ENCODE measurements at regions not wholly inside any gene's neighbourhood (a gene's known extent, or its start where the extent isn't known, plus 50 kb on each side); places are given as distances from the start of the nearest gene placed in this dataset.
A peak's percentile ranks its signal among the peaks of the same experiment; 100 is the strongest.

GRCh38 chr17:77279448-77280303, 138.9 kb downstream of the SEC14L1 start (continued):
- TF ChIP-seq RARG (CRISPR knock-in tag; IDR thresholded peaks at IDR 0.05; ENCODE audit: low read depth) (no peak), ATRX (CRISPR knock-in tag; IDR thresholded peaks at IDR 0.05; ENCODE audit: borderline replicate concordance) (no peak), ZNF383 (CRISPR knock-in tag; IDR thresholded peaks at IDR 0.05; ENCODE audit: borderline replicate concordance) (0 out of 2 replicates have a peak, but pooled peaks have one; percentile 4), RBFOX2 (IDR thresholded peaks at IDR 0.05; ENCODE audit: low read depth, low read length) (peak; percentile 43; the same call in 1 of the 2 replicates), SOX6 (IDR thresholded peaks at IDR 0.05) (no peak), SOX6 (CRISPR knock-in tag; IDR thresholded peaks at IDR 0.05) (peak; percentile 62), SNAPC5 (CRISPR knock-in tag; IDR thresholded peaks at IDR 0.05; ENCODE audit: borderline replicate concordance) (no peak), ZNF598 (CRISPR knock-in tag; IDR thresholded peaks at IDR 0.05; ENCODE audit: borderline replicate concordance) (peak; percentile 78; the same call in 1 of the 2 replicates), ZNF816 (CRISPR knock-in tag; IDR thresholded peaks at IDR 0.05; ENCODE audit: borderline replicate concordance) (no peak; the same call in 1 of the 2 replicates), SMAD3 (CRISPR knock-in tag; IDR thresholded peaks at IDR 0.05) (no peak; the same call in 1 of the 2 replicates), ZNF234 (CRISPR knock-in tag; conservative IDR thresholded peaks at IDR 0.05) (no peak), HOXA3 (CRISPR knock-in tag; IDR thresholded peaks at IDR 0.05) (peak; percentile 75), IKZF4 (CRISPR knock-in tag; IDR thresholded peaks at IDR 0.05; ENCODE audit: borderline replicate concordance, low read depth, not compliant biosample characterization) (peak; percentile 56), MIER3 (CRISPR knock-in tag; IDR thresholded peaks at IDR 0.05; ENCODE audit: borderline replicate concordance) (peak; percentile 86; the same call in 1 of the 2 replicates), ZNF264 (CRISPR knock-in tag; IDR thresholded peaks at IDR 0.05) (0 out of 2 replicates have a peak, but pooled peaks have one; percentile 63)
- TF ChIP-seq, protein P1, sequence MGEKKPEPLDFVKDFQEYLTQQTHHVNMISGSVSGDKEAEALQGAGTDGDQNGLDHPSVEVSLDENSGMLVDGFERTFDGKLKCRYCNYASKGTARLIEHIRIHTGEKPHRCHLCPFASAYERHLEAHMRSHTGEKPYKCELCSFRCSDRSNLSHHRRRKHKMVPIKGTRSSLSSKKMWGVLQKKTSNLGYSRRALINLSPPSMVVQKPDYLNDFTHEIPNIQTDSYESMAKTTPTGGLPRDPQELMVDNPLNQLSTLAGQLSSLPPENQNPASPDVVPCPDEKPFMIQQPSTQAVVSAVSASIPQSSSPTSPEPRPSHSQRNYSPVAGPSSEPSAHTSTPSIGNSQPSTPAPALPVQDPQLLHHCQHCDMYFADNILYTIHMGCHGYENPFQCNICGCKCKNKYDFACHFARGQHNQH (CRISPR knock-in tag; IDR thresholded peaks at IDR 0.05), result peak; percentile 92
- TF ChIP-seq, protein P2, sequence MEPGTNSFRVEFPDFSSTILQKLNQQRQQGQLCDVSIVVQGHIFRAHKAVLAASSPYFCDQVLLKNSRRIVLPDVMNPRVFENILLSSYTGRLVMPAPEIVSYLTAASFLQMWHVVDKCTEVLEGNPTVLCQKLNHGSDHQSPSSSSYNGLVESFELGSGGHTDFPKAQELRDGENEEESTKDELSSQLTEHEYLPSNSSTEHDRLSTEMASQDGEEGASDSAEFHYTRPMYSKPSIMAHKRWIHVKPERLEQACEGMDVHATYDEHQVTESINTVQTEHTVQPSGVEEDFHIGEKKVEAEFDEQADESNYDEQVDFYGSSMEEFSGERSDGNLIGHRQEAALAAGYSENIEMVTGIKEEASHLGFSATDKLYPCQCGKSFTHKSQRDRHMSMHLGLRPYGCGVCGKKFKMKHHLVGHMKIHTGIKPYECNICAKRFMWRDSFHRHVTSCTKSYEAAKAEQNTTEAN (CRISPR knock-in tag; conservative IDR thresholded peaks at IDR 0.05), result no peak

Measured in HepG2 (cell line).